ENCODE measurements at regions not wholly inside any gene's neighbourhood (a gene's known extent, or its start where the extent isn't known, plus 50 kb on each side); places are given as distances from the start of the nearest gene placed in this dataset.

DNA sequence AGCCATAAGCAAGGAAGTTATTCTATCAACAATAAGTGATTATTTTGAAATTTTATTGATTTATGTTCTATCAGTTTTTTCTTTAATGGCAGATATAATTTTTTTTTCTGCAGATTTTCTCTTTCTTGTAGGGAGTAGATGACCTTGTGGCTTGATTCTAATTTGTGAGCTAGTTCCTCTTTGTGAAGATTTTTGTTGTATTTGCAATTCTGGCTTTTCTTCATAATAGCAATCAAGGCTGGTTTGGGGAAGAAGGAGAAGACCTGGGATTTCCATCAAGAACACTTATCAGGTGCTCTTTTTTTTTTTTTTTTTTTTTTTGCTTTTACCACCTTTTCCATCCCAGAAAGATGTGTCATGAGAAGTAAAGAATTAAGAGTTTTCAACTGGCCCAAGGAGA lies 324.2 kb upstream of the MAN1A1 start (continued):
- no peak for TF ChIP-seq ZNF311 (CRISPR knock-in tag; IDR thresholded peaks at IDR 0.05)
- TF ChIP-seq EP400 (IDR thresholded peaks at IDR 0.05), result no peak

DNA sequence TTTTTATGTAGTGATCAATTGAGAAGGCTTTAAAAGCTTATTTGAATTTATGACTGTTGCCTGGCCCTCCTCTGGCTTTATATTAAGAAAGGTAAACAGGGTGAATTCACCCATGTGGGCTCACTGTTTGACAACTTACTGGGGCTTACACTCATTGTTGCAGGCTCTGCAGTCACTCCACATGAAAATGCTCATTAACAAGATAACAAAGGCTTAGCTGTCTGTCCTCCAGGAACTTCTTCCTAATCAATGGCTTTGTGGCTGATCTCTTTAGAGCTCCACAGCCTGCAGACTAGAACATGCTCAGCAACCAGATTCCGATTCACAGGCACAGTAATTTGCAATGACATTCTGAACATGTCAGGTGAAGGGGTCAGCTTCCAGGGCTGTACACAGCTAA lies 323.2 kb upstream of the MAN1A1 start:
- Histone ChIP-seq H3K27ac (ENCODE audit: extremely low read depth, low read depth, low read length) (no peak overlapping the region), H3K36me3 (ENCODE audit: control insufficient read depth, insufficient read depth, low read length) (no peaks in the 10 kb centered on the region), H3K4me2 (ENCODE audit: insufficient read depth, low read length) (no peak overlapping the region), H3K9me3 (replicated peaks; ENCODE audit: control insufficient read depth, insufficient read depth, low read depth, low read length) (no peaks in the 10 kb centered on the region), H2AFZ (ENCODE audit: low read depth, low read length) (no peak overlapping the region), H3K79me2 (ENCODE audit: control insufficient read depth, insufficient read depth, low read length) (no peaks in the 10 kb centered on the region), H3K9me1 (ENCODE audit: control insufficient read depth, insufficient read depth, low read length) (no peaks in the 10 kb centered on the region), H3K4me3 (no peak overlapping the region), H3K27me3 (ENCODE audit: control insufficient read depth in 2 of 2, insufficient read depth in 2 of 2, low read length in 2 of 2) (no peaks in the 10 kb centered on the region), H3K4me1 (replicated peaks in 1 of 2; ENCODE audit: control insufficient read depth in 2 of 2, insufficient read depth in 2 of 2, low read length in 2 of 2) (no peaks in the 10 kb centered on the region), H3K9ac (ENCODE audit: insufficient read depth in 1 of 2, low read depth in 2 of 2, low read length in 2 of 2) (no peak overlapping the region), H4K20me1 (replicated peaks; ENCODE audit: control insufficient read depth, insufficient read depth, low read length) (no peaks in the 10 kb centered on the region)
- DNase-seq (ENCODE audit: extremely low read depth in 1 of 4, low spot score in 3 of 4) (no peak), ATAC-seq (no peak), FAIRE-seq (no peak)
- no TSS peak for BruUV-seq (replicated peaks)
- intact Hi-C loops (cut with micrococcal nuclease), result no loop called here
- 8% methylated on average over 1 of the region's 1 CpG for WGBS (ENCODE audit: insufficient coverage, low coverage, missing lambda C conversion rate)
- CTCF ChIA-PET (ENCODE audit: low intra/inter-chr PET ratio), result no interaction called here
- in situ Hi-C loops (cut with MboI), result no loop called here
- POLR2A ChIA-PET, result no interaction called here
- no peak for TF ChIP-seq MCM2 (IDR thresholded peaks at IDR 0.05; ENCODE audit: low read depth)

GRCh38 chr6:119671105-119671504 lies 321.5 kb upstream of the MAN1A1 start:
- no peaks in the 10 kb centered on the region for H3K36me3 ChIP-seq (ENCODE audit: control insufficient read depth, insufficient read depth, low read length)
- no peaks in the 10 kb centered on the region for H3K9me3 ChIP-seq (replicated peaks; ENCODE audit: control insufficient read depth, insufficient read depth, low read depth, low read length)
- DNase-seq (ENCODE audit: extremely low read depth in 1 of 4, low spot score in 3 of 4), result no peak
- no peaks in the 10 kb centered on the region for H3K4me1 ChIP-seq (replicated peaks in 1 of 2; ENCODE audit: control insufficient read depth in 2 of 2, insufficient read depth in 2 of 2, low read length in 2 of 2)
- ChIA-PET CTCF (ENCODE audit: low intra/inter-chr PET ratio) (no interaction called here), POLR2A (interaction anchor here (0.8 to 1.4 kb wide), 2 partner anchors 42 to 44 kb away, joined by 4 to 5 read pairs; no protein-coding TSS in a partner anchor)
- ATAC-seq, result no peak
- no peaks in the 10 kb centered on the region for H4K20me1 ChIP-seq (replicated peaks; ENCODE audit: control insufficient read depth, insufficient read depth, low read length)
- 53% methylated on average over 2 of the region's 2 CpGs for WGBS (ENCODE audit: insufficient coverage, low coverage, missing lambda C conversion rate)
- H3K4me2 ChIP-seq (ENCODE audit: insufficient read depth, low read length), result no peak overlapping the region
- in situ Hi-C loops (cut with MboI) (no loop called here), intact Hi-C loops (cut with micrococcal nuclease) (no loop called here)
- no peaks in the 10 kb centered on the region for H3K79me2 ChIP-seq (ENCODE audit: control insufficient read depth, insufficient read depth, low read length)
- no peak overlapping the region for H3K27ac ChIP-seq (ENCODE audit: extremely low read depth, low read depth, low read length)
- no peaks in the 10 kb centered on the region for H3K9me1 ChIP-seq (ENCODE audit: control insufficient read depth, insufficient read depth, low read length)
- H3K27me3 ChIP-seq (ENCODE audit: control insufficient read depth in 2 of 2, insufficient read depth in 2 of 2, low read length in 2 of 2), result no peaks in the 10 kb centered on the region
- no TSS peak for BruUV-seq (replicated peaks)
- H2AFZ ChIP-seq (ENCODE audit: low read depth, low read length), result no peak overlapping the region
- FAIRE-seq, result no peak
- H3K9ac ChIP-seq (ENCODE audit: insufficient read depth in 1 of 2, low read depth in 2 of 2, low read length in 2 of 2), result no peak overlapping the region
- H3K4me3 ChIP-seq, result no peak overlapping the region
- TF ChIP-seq U2AF2 (optimal IDR thresholded peaks at IDR 0.05; ENCODE audit: low read depth, low read length) (no peak), HMGN3 (IDR thresholded peaks at IDR 0.05; ENCODE audit: borderline replicate concordance, extremely low read depth, insufficient read length, low read depth, low read length) (no peak), TAF15 (IDR thresholded peaks at IDR 0.05; ENCODE audit: low read depth, low read length) (no peak), THRA (IDR thresholded peaks at IDR 0.05) (no peak), HBP1 (CRISPR knock-in tag; IDR thresholded peaks at IDR 0.05) (no peak), ZNF780A (CRISPR knock-in tag; IDR thresholded peaks at IDR 0.05) (no peak), THAP7 (CRISPR knock-in tag; IDR thresholded peaks at IDR 0.05) (no peak)
